Nephron progenitor cell (in vitro differentiated cells): ENCODE measurements at regions not wholly inside any gene's neighbourhood (a gene's known extent, or its start where the extent isn't known, plus 50 kb on each side); places are given as distances from the start of the nearest gene placed in this dataset.

Experiments used
- DNase-seq: peaks from one replicate; pipeline ENCODE4 v3.0.0; 2021
- H3K27ac Mint-ChIP-seq: 2 replicates; pipeline ENCODE4 v1.8.0; 2021; ENCODE audit warnings: mild to moderate bottlenecking, moderate library complexity, mixed read lengths
- H3K27me3 Mint-ChIP-seq: 2 replicates; pipeline ENCODE4 v1.8.0; 2021; ENCODE audit warnings: mild to moderate bottlenecking, low read depth, mixed read lengths; ENCODE audit not compliant: poor library complexity
- H3K36me3 Mint-ChIP-seq: 2 replicates; pipeline ENCODE4 v1.8.0; 2021; ENCODE audit warnings: low read depth, mixed read lengths
- H3K4me1 Mint-ChIP-seq: 2 replicates; pipeline ENCODE4 v1.8.0; 2021; ENCODE audit warnings: mixed read lengths
- H3K4me3 Mint-ChIP-seq: 2 replicates; pipeline ENCODE4 v1.8.0; 2021; ENCODE audit warnings: mild to moderate bottlenecking, moderate library complexity, mixed read lengths
- H3K9me3 Mint-ChIP-seq: 2 replicates; pipeline ENCODE4 v1.8.0; 2021; ENCODE audit warnings: mild to moderate bottlenecking, moderate library complexity, mixed read lengths
- CTCF ChIP-seq: fragments of 200-600 bp; sonication (generic); IDR thresholded peaks from 2 replicates; pipeline ENCODE4 v1.5.0; 2021; ENCODE audit warnings: antibody characterized with exemption

- Mint-ChIP-seq H3K9me3 (no peaks in the 10 kb centered on the region), H3K27ac (no peak overlapping the region), H3K4me3 (no peak overlapping the region), H3K4me1 (no peaks in the 10 kb centered on the region), H3K36me3 (no peaks in the 10 kb centered on the region), H3K27me3 (no peaks in the 10 kb centered on the region)
- no peak for TF ChIP-seq CTCF
- no peak for DNase-seq
These were observed 59.4 kb upstream of the GK2 start for GRCh38 chr4:79467246-79467932.

- Mint-ChIP-seq H3K36me3 (no peaks in the 10 kb centered on the region), H3K27me3 (no peaks in the 10 kb centered on the region), H3K4me3 (no peak overlapping the region), H3K27ac (no peak overlapping the region), H3K4me1 (no peaks in the 10 kb centered on the region), H3K9me3 (no peaks in the 10 kb centered on the region)
- no peak for DNase-seq
- no peak for TF ChIP-seq CTCF
These were observed 58.6 kb upstream of the GK2 start for GRCh38 chr4:79466621-79467020.
